ENCODE measurements at regions not wholly inside any gene's neighbourhood (a gene's known extent, or its start where the extent isn't known, plus 50 kb on each side); places are given as distances from the start of the nearest gene placed in this dataset.

- Mint-ChIP-seq H3K4me1 (ENCODE audit: low read depth) (no peaks in the 10 kb centered on the region), H3K36me3 (ENCODE audit: insufficient read depth) (no peaks in the 10 kb centered on the region), H3K9me3 (ENCODE audit: low read depth) (no peaks in the 10 kb centered on the region), H3K4me3 (ENCODE audit: low read depth) (no peak overlapping the region), H3K27ac (no peak overlapping the region), H3K27me3 (peaks cover 4% of the 10 kb centered on the region)
- DNase-seq (ENCODE audit: low spot score, unreplicated experiment), result no peak
- TF ChIP-seq CTCF (IDR thresholded peaks at IDR 0.05; ENCODE audit: unreplicated experiment), result no peak
Observed at GRCh38 chr4:182105416-182105815, 137.8 kb upstream of the TENM3 start.

- Mint-ChIP-seq H3K4me1 (ENCODE audit: low read depth) (peaks cover 14% of the 10 kb centered on the region), H3K27me3 (no peaks in the 10 kb centered on the region), H3K27ac (no peak overlapping the region), H3K9me3 (ENCODE audit: low read depth) (no peaks in the 10 kb centered on the region), H3K36me3 (ENCODE audit: insufficient read depth) (no peaks in the 10 kb centered on the region), H3K4me3 (ENCODE audit: low read depth) (no peak overlapping the region)
- TF ChIP-seq CTCF (IDR thresholded peaks at IDR 0.05; ENCODE audit: unreplicated experiment), result no peak
- DNase-seq (ENCODE audit: low spot score, unreplicated experiment), result no peak
Observed at GRCh38 chr4:182107931-182108330, 135.3 kb upstream of the TENM3 start.

DNA sequence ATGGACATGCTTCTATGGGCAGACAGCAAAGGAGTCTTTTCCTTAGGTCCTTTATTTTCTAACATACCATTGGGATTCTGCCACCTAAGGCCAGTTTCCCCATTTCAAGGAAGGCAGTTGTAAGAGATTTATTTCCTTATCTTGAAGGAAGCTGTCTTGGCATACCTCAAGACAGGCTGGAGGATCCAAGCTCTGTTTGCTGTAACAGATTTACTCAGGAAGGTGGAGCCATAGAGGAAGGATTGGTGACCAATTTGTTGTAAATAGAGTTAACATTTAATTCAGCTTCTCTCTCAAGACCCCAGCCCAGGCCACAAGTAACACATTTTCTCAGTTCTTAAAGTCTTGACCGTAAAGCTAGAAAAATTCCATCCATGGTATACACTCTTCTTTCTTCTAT is 131.6 kb upstream of the TENM3 start:
- peak overlapping the region; percentile 67 for H3K27ac Mint-ChIP-seq
- H3K36me3 Mint-ChIP-seq (ENCODE audit: insufficient read depth), result no peaks in the 10 kb centered on the region

GRCh38 chr4:182113779-182114178 is 129.4 kb upstream of the TENM3 start:
- DNase-seq (ENCODE audit: low spot score, unreplicated experiment), result no peak
- Mint-ChIP-seq H3K4me1 (ENCODE audit: low read depth) (peaks cover 21% of the 10 kb centered on the region), H3K9me3 (ENCODE audit: low read depth) (peaks cover 9% of the 10 kb centered on the region), H3K27ac (no peak overlapping the region), H3K4me3 (ENCODE audit: low read depth) (no peak overlapping the region), H3K27me3 (no peaks in the 10 kb centered on the region), H3K36me3 (ENCODE audit: insufficient read depth) (peaks cover 3% of the 10 kb centered on the region)
- TF ChIP-seq CTCF (IDR thresholded peaks at IDR 0.05; ENCODE audit: unreplicated experiment), result no peak

More for the DNA sequence above, 131.6 kb upstream of the TENM3 start:
- Mint-ChIP-seq H3K4me1 (ENCODE audit: low read depth) (peaks cover 21% of the 10 kb centered on the region), H3K9me3 (ENCODE audit: low read depth) (no peaks in the 10 kb centered on the region), H3K27me3 (no peaks in the 10 kb centered on the region), H3K4me3 (ENCODE audit: low read depth) (no peak overlapping the region)
- no peak for TF ChIP-seq CTCF (IDR thresholded peaks at IDR 0.05; ENCODE audit: unreplicated experiment)
- no peak for DNase-seq (ENCODE audit: low spot score, unreplicated experiment)

- peaks cover 29% of the 10 kb centered on the region for H3K9me3 Mint-ChIP-seq (ENCODE audit: low read depth)
- TF ChIP-seq CTCF (IDR thresholded peaks at IDR 0.05; ENCODE audit: unreplicated experiment), result no peak
- H3K27me3 Mint-ChIP-seq, result peaks cover 7% of the 10 kb centered on the region
- H3K36me3 Mint-ChIP-seq (ENCODE audit: insufficient read depth), result peaks cover 3% of the 10 kb centered on the region
- no peak overlapping the region for H3K4me3 Mint-ChIP-seq (ENCODE audit: low read depth)
- no peaks in the 10 kb centered on the region for H3K4me1 Mint-ChIP-seq (ENCODE audit: low read depth)
- no peak for DNase-seq (ENCODE audit: low spot score, unreplicated experiment)
- no peak overlapping the region for H3K27ac Mint-ChIP-seq
Observed at GRCh38 chr4:182124359-182124758, 118.8 kb upstream of the TENM3 start.
